ENCODE measurements at regions not wholly inside any gene's neighbourhood (a gene's known extent, or its start where the extent isn't known, plus 50 kb on each side); places are given as distances from the start of the nearest gene placed in this dataset.
"Not testable (repeated sequence)": the region's sequence is repeated elsewhere in the genome, so short reads cannot be mapped to it uniquely, and the experiment has no call there.

DNA sequence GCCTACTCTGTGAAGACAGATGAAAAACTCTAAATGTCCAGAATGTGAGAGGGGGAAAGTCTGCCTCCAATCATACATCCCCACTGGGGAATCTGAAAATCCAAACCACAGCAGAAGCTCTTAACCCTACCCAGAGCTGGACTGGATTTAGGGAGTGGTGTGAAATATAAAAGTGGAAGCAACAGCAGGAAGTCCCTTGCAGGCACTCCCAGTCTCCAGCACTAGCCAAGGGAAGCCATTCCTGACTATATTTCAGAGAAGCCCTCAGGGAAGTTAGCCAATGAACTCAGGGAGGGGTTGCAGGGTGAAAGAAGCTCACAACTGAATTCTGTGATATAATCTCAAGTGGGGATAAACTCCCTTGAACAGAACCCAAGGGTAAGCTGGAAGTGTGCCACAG, 51.5 kb downstream of the CRPPA start:
- intact Hi-C loops (cut with micrococcal nuclease; ENCODE audit: unreplicated experiment) (no loop called here), in situ Hi-C loops (cut with HindIII; ENCODE audit: low pct_unique_long_range_greater_than_20kb, low sequenced_read_pairs) (no loop called here)
- Histone ChIP-seq H3K27me3 (ENCODE audit: control insufficient read depth, insufficient read depth, low read length) (no peaks in the 10 kb centered on the region), H3K36me3 (ENCODE audit: control insufficient read depth, insufficient read depth, low read length) (no peaks in the 10 kb centered on the region), H3K4me1 (ENCODE audit: control insufficient read depth, insufficient read depth, low read length) (no peaks in the 10 kb centered on the region), H3K4me3 (ENCODE audit: low read depth in 2 of 2, low read length in 2 of 2) (no peak overlapping the region), H3K9me3 (ENCODE audit: control insufficient read depth, insufficient read depth, low read depth, low read length) (no peaks in the 10 kb centered on the region), H3K27ac (ENCODE audit: low read length) (no peak overlapping the region)
- DNase-seq (ENCODE audit: low read depth, low spot score) (no peak), ATAC-seq (no peak)
- ChIA-PET POLR2A (no interaction called here), CTCF (no interaction called here)
- TF ChIP-seq SIN3A (IDR thresholded peaks at IDR 0.05; ENCODE audit: borderline replicate concordance, insufficient read depth, low read depth, low read length) (no peak), POLR2AphosphoS5 (IDR thresholded peaks at IDR 0.05; ENCODE audit: low read depth, low read length) (no peak)
- BruUV-seq (replicated peaks) = no TSS peak

- POLR2A ChIA-PET; H3K4me3 ChIP-seq (ENCODE audit: low read depth in 2 of 2, low read length in 2 of 2); H3K4me1 ChIP-seq (ENCODE audit: control insufficient read depth, insufficient read depth, low read length); H3K27me3 ChIP-seq (ENCODE audit: control insufficient read depth, insufficient read depth, low read length); ATAC-seq; CTCF ChIA-PET; BruUV-seq (replicated peaks); H3K36me3 ChIP-seq (ENCODE audit: control insufficient read depth, insufficient read depth, low read length); H3K9me3 ChIP-seq (ENCODE audit: control insufficient read depth, insufficient read depth, low read depth, low read length); in situ Hi-C loops (cut with HindIII; ENCODE audit: low pct_unique_long_range_greater_than_20kb, low sequenced_read_pairs); H3K27ac ChIP-seq (ENCODE audit: low read length); intact Hi-C loops (cut with micrococcal nuclease; ENCODE audit: unreplicated experiment); DNase-seq (ENCODE audit: low read depth, low spot score): not testable (repeated sequence)
Observed at GRCh38 chr7:16369309-16369708, 52.0 kb downstream of the CRPPA start.

- ATAC-seq = no peak
- ChIA-PET CTCF (no interaction called here), POLR2A (no interaction called here)
- Histone ChIP-seq H3K4me1 (ENCODE audit: control insufficient read depth, insufficient read depth, low read length) (no peaks in the 10 kb centered on the region), H3K9me3 (ENCODE audit: control insufficient read depth, insufficient read depth, low read depth, low read length) (no peaks in the 10 kb centered on the region), H3K27ac (ENCODE audit: low read length) (no peak overlapping the region), H3K27me3 (ENCODE audit: control insufficient read depth, insufficient read depth, low read length) (no peaks in the 10 kb centered on the region), H3K36me3 (ENCODE audit: control insufficient read depth, insufficient read depth, low read length) (no peaks in the 10 kb centered on the region), H3K4me3 (ENCODE audit: low read depth in 2 of 2, low read length in 2 of 2) (no peak overlapping the region)
- in situ Hi-C loops (cut with HindIII; ENCODE audit: low pct_unique_long_range_greater_than_20kb, low sequenced_read_pairs) = no loop called here
- no peak for DNase-seq (ENCODE audit: low read depth, low spot score)
- BruUV-seq (replicated peaks) = no TSS peak
- intact Hi-C loops (cut with micrococcal nuclease; ENCODE audit: unreplicated experiment) = no loop called here
- TF ChIP-seq POLR2AphosphoS5 (IDR thresholded peaks at IDR 0.05; ENCODE audit: low read depth, low read length) = no peak
- no peak for TF ChIP-seq CTCF (IDR thresholded peaks at IDR 0.05)
- TF ChIP-seq REST (IDR thresholded peaks at IDR 0.05; ENCODE audit: insufficient read depth in 1 of 2, low read depth in 2 of 2, low read length in 1 of 2) = no peak
- TF ChIP-seq SIN3A (IDR thresholded peaks at IDR 0.05; ENCODE audit: borderline replicate concordance, insufficient read depth, low read depth, low read length) = no peak
- TF ChIP-seq TCF7L2 (IDR thresholded peaks at IDR 0.05; ENCODE audit: low read depth, low read length) = no peak
Observed at GRCh38 chr7:16368885-16369284, 52.5 kb downstream of the CRPPA start.

Measured in Panc1 (cell line).